GM19043 (cell line): ENCODE measurements at regions not wholly inside any gene's neighbourhood (a gene's known extent, or its start where the extent isn't known, plus 50 kb on each side); places are given as distances from the start of the nearest gene placed in this dataset.
"Not testable (repeated sequence)": the region's sequence is repeated elsewhere in the genome, so short reads cannot be mapped to it uniquely, and the experiment has no call there.

ENCODE experiments used
- ATAC-seq: cut with Tn5 transposase; IDR thresholded peaks from one replicate; pipeline ENCODE4 v1.9.1; 2021; ENCODE audit warnings: low read depth; ENCODE audit not compliant: unreplicated experiment

DNA sequence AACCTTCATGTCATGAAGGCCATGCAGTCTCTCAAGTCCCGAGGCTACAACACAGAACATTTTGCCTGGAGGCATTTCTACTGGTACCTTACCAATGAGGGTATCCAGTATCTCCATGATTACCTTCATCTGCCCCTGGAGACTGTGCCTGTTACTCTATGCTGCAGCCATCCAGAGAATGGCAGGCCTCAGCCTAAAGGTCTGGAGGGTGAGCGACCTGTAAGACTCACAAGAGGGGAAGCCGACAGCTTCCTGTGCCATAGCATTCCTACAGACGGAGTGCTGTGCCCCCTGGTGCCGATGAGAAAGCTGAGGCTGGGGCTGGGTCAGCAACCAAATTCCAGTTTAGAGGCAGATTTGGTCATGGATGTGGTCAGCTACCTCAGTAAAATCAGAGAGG is 51.3 kb upstream of the CADPS start:
- no peak for ATAC-seq

DNA sequence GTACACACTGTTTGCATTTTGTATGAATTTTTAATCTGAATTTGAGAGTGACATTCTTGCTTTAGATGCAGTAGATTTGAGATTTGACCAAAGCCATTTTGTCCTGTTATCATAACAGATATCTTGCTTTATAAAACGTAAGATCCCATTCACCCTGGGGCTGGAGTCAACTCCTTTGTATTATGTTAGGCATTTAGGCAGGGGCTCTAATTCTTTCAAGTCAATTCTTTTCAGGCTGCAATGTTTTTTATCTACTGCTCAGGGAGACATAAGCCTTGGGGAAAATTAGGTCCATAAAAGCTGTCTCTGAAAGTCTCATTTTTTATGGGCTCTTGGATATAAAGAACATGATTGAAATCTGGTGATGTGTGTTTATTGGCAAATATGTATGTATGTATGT is 53.0 kb upstream of the CADPS start:
- no peak for ATAC-seq

DNA sequence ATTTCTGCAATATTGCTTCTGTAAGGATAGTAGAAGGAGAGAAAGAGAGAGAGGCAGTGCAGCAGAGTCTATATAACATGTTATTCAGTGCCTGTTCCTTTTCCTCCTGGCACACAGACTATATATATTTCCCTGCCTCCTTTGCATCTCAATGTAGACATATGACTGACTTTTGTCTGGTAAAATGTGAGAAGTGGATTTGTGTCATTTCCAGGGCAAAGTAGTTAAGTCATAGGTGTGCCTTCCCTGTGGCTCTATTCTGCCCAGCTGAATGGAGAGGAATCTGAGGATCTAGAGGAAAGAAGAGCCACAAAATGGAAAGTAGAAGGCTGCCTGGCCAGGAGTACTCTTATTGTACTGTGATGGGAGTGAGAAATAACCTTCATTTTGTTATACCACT is 54.6 kb upstream of the CADPS start:
- ATAC-seq, result no peak

DNA sequence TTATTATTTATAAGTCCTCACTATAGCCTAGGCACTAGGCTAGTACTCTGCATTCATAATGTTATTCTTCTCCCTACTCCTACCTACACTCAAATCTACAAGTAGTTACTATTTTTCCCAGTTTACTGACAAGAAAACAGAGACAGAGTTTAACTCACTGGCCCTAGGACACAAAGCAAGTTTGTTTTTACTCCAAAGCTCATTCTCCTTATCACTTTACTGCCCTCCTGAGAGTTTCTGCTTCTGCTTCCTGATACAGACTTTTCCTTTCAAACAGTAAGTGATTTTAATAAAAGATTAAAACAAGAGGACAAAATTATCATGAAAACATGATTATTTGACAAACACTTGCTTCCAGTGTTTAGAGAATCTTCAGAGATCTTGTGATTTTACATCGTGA is 60.6 kb upstream of the CADPS start:
- ATAC-seq, result no peak

DNA sequence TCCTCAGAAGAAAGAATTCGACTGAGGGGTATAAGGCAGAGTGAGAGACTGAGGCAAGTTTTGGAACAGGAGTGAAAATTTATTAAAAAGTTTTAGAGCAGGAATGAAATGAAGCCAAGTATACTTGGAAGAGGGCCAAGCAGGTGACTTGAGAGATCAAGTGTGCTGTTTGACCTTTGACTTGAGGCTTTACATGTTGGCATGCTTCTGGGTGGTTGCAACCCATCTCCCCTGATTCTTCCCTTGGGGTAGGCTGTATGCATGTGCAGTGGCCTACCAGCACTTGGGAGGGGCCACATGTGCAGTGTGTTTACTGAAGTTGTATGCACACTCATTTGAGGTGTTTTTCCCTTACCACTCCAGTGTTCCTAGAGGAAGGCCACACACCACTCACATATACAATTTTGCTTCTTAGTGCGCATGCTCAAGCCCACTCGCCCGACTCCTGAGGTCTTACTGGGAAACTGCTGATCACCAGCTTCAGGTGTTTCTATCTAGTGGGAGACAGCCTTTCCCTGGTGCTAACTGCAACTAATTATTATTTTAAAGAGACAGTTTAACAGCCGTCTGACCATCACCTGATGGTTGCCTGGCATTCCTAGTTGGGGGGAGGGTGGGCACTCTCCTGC is 61.5 kb upstream of the CADPS start:
- no peak for ATAC-seq

DNA sequence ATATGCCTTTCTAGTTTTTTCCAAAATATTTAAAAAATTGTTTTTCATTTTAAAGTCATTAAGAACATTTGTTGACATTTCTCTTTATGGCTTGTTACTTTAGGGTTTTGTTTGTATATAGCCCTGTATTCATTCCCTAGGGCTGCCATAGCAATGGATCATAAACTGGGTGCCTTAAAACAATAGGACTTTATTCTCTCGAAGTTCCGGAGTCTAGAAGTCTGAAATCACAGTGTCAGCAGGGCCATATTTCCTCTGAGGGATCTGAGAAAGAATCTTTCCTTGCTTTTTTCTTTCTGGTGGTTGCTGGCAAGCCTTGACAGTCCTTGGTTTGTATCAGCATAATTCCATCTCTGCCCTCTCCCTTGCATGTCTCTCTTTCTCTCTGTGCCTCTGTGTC is 63.4 kb upstream of the CADPS start:
- no peak for ATAC-seq

DNA sequence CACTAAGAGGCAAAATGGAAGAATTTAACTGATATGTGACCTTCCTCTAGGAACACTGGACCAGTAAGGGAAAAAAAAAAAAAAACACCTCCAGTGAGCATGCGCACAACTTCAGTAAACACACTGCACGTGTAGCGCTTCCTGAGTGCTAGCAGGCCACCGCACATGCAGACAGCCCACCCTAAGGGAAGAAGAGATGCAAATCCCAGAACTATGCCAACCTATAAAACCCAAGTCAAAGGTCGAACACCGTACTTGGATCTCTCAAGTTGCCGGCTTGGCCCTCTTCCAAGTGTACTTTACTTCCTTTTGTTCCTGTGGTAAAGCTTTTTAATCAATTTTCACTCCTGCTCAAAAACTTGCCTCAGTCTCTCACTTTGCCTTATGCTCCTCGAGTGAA is 64.5 kb upstream of the CADPS start:
- no peak for ATAC-seq

DNA sequence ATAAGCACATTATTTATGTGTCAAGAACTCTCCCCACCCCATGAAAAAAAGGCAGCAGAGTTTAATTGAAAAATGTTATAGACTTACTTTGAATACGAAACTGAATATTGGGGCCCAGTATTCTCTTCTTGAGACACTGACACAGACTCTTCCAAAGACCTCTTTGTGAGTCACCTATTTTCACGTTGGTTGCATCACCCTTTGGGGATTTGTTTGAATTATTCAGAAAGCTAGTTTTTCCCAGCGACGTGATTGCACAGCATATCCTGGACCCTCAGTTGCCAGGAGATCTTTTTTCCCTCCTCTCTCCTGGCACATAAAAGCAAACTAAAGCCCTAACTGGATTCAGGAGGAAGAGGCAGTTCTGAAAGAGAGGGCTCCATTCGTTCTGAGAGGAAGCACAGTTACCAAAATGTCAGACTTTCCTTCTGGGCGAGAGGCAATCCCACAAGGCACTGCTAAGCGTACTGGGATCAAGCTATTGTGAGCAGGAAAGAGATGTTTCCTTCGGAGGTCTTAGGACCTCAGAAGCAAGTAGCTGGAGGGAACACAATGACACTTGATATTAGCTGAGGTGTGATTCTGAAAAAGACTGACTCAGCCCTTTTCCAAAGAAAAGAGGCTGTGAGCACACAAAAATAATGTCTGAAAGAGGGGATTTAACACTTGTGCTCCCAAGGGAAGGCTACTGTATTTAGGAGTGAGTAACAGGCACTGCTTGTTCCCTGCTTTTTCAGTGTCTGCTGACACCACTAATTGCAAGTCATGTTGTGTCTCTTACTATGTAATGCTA is 65.8 kb upstream of the CADPS start:
- ATAC-seq, result no peak

DNA sequence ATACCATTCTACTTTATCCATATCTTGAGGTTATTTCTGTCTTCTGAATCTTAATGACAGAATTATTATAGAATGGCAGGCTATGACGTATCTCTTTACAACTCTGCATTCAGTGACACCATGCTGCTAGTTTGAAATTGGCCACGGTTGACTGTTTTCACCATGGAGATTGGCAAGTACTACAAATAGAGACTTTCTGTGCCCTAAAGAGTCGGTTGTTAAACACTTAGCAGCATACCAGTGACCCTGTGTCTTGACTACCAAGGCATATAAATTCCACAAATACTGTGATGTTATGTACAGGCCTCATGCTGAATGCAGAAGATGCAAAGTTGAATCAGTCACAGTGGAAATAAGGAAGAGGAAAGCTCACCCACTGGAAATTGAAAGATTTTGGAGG is 67.0 kb upstream of the CADPS start:
- no peak for ATAC-seq

DNA sequence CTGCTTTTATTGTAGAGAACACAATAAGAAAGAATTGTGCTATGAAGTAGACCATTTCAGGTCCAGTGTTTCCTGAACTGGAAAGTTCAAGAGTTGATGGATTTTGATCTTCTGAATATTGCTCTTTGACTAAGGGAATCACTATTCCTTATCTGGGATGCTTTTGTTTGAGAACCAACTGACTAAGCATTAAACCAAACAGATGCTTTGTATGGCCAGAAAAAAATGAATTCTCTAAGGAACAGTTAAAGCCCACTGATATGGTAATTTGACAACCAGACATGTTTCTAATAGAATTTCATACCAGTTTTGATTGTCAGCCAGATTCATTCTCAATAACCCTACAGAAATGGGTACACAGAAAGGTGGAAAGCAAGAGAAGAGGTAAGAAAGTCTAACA is 67.5 kb upstream of the CADPS start:
- ATAC-seq, result no peak

DNA sequence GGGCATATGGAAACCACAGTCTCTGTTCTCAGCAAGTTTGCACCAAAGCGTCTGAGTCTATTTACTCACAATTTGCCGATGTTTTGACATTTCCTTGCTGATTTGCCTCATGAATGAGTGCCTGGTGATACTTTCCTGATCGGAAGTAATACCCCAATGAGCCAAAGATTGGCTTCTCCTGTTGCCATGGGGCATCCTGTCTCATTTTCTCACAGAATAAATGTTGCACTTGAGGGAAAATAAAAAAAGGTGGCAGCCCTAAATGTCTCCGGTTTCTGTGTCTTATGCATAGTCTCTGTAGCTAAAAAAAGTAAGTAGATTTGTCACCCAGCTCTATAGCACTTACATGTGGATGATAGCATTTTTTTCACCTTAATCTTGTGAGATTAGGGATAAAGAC is 73.7 kb upstream of the CADPS start:
- ATAC-seq, result no peak

DNA sequence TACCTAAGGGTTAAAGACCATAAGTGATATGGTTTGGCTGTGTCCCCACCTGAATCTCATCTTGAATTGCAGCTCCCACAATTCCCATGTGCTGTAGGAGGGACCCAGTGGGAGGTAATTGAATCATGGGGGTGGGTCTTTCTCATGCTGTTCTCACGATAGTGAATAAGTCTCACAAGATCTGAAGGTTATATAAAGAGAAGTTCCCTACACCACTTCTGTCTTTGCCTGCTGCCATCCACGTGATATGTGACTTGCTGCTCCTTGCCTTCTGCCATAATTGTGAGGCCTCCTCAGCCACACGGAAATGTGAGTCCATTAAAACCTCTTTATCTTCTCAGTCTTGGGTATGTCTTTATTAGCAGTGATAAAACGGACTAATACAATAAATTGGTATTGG is 75.0 kb upstream of the CADPS start:
- ATAC-seq, result no peak

DNA sequence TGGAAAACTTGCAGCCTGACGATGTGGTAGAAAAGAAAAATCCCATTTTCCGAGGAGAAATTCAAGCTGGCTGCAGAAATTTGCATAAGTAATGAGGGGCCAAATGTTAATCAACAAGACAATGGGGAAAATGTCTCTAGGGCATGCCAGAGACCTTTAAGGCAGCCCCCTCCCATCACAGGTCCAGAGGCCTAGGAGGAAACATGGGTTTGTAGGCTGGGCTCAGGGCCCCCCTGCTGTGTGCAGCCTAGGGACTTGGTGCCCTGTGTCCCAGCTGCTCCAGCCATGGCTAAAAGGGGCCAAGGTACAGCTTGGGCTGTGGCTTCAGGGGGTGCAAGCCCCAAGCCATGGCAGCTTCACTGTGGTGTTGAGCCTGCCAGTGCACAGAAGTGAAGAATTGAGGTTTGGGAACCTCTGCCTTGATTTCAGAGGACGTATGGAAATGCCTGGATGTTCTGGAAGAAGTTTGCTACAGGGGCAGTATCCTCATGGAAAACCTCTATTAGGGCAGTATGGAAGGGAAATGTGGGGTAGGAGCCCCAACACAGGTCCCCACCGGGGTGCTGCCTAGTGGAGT is 75.9 kb upstream of the CADPS start:
- ATAC-seq, result no peak

DNA sequence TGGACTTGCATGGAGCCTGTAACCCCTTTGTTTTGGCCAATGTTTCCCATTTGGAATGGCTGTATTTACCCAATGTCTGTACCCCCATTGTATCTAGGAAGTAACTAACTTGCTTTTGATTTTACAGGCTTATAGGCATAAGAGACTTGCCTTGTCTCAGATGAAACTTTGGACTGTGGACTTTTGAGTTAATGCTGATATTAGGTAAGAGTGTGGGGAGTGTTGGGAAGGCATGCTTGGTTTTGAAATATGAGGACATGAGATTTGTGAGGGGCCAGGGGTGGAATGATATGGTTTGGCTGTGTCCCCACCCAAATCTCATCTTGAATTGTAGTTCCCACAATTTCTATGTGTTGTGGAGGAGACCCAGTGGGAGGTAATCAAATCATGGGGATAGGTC is 76.7 kb upstream of the CADPS start:
- not testable (repeated sequence) for ATAC-seq

DNA sequence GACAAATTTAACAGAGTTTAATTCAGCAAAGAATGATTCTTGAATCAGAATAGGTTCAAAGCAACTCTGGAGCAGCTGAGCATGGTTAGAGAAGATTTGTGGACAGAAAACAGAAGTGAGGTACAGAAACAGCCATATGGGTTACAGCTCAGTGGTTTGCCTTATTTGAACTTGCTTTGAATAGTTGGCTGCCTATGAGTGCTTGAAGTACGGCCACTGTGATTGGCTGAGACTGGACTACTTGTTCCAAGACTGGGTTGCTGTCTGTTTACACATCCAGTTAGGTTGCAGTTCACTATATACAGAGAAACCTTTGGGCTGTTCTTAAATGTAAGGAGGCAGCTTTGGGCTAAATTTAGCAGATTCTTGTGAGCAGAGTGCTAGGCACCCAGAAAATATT is 79.4 kb upstream of the CADPS start:
- peak; percentile 93 for ATAC-seq

DNA sequence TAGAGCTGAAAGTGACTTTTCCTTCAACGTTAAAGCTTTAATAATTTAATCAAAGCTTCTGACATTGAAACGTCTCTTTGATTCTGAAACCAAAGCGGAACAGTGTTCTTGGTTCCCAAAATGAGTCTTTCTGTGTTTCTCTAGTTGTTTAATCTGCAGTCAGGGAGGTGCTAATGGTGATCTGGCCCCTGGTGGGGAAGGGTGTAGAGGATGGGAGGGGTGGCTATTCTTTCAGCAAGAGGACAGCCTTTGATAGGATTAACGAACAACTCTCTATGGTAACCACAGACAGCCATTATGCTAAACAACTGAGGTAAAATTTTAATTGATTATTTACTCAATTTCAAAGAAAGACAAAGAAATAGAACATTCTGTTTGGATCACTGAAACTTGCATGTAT is 79.9 kb upstream of the CADPS start:
- no peak for ATAC-seq

DNA sequence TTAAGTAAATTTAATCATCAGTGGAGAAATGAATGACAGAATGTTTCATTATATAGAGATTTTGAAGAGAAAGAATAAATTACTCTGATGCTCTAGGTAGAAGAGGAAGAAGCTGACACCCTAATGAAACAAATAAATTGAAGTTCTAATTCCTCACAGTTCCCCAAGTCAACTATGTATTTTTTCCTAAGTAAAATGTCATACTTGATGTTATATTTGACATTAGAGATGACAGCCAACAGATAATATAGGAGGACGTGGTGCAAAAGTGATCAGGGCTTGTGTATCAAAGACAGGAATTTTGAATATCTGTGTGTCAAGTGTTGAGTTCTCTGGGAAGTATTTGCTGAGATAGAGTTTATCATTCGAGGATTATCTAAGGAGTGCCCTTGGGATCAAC is 81.2 kb upstream of the CADPS start:
- ATAC-seq, result no peak

DNA sequence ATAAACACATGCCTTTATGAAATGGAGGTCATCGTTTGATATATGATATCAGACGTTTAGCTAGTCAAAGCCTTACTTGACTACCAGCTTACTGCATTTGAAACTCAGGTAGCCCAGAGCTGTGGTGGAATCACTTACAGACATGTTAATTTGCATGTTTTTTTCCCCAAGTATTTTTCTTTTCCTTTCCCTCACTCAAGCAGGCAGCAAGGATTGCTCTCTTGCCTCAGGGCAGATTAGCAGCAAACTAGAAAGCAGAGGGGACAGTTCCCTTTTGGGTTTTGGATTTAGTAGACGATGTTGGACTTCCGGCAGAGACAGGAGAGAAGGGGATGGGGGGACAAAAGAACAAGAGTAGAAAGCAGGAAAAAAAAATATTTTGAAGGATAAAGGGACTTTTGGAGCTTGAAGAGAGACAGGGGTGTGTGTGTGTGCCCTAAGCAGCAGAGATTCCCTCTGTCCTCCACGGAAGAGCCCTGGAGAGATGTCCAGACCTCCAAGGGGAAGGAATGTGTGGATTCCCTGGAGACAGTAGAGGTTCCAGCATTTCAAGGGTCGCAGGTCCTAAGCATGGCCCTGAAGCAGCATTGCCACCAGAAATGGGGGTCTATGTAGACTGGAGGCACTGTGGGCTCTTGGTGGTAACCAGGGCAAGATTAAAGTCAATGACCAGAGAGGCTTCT is 86.8 kb upstream of the CADPS start:
- ATAC-seq, result no peak

DNA sequence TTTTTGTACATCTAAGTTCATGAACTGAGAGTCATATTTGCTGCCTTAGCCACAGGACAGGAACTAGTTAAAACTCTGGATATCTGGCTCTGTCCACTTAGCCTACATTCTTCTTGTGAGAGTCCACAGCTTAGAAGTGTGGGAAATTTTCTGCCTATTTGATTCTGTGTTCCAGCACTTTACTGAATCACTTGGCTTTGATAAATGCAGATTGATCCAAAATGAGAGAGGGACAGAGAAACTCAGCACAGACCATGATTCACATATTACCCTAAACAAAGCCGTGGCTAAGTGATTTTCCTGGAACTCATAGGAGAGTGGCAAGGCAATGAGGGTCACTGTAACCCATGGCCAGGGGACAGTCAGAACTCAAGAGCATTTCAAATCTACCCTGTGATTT is 87.5 kb upstream of the CADPS start:
- ATAC-seq, result no peak

DNA sequence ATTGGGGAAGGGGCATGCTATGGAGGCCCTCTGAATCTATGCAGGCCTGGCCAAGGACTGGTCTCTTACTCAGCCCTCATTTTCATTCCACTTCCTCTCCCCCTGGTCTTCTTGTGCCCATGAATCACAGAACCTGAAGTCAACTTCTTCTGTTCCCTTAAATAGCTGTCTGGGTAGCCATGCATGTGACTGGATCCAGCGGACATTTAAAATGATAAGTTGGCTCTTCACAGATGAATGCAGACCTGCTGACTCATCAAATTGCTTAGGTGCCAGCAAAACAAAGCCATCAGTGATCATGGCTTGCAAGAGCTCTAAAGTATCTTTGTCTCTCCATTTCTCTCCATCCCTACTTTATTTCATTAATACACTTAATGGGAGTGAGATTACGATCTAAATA is 90.1 kb upstream of the CADPS start:
- no peak for ATAC-seq

DNA sequence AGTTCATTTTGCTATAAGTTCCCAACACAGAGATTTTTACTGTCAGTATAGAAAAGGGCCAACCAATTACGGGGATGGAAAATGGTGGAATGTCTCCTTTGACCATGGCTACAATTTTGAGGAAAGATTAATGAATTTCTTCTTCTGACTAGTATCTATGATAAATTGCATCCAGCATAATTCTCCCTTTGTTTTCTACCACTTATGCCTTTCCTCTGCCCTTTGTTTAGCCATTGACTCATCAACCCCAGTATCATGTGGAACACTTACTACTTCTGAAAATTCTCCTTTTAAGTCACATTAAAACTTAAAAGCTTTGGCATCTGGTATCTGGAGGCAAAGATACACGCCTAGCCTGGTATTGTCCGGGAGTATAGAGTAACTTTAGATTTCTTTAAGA is 92.9 kb upstream of the CADPS start:
- no peak for ATAC-seq

DNA sequence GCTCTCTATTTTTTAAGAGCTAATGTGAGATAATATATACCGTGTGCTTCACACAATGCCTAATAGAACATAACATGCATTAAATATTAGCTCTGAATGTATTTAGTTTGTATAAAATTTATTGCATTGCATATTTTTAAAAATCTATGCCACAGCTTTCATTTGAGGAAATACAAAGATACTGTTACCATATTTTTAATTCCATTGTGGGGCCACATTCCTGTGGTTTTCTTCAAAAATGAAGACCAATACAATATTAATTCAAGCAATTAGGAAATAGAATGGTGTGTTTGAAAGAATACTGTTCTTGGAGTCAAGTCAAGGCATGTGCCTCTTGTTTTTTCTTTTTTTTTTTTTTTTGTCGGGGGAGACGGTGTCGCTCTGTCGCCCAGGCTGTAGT is 95.4 kb upstream of the CADPS start:
- ATAC-seq, result no peak
